ENCODE measurements at regions not wholly inside any gene's neighbourhood (a gene's known extent, or its start where the extent isn't known, plus 50 kb on each side); places are given as distances from the start of the nearest gene placed in this dataset.
A peak's percentile ranks its signal among the peaks of the same experiment; 100 is the strongest.

DNA sequence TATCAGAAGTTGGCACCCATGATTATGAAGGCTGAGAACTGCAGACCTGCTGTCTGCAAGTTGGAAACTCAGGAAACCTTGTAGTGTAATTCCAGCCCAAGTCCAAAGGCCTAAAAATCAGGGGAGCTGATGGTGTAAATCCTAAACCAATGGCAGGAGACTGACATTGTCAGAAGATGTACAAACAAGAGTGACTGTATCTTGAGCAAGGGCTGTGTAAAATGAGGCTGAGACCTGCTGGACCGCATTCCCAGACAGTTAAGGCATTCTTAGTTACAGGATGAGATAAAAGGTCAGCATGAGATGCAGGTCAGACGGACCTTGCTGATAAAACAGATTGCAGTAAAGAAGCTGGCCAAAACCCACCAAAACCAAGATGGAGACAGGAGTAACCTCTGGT is 147.7 kb downstream of the COG6 start:
- peak; percentile 84 to 87 for DNase-seq
- intact Hi-C loops (cut with micrococcal nuclease; ENCODE audit: unreplicated experiment) = loop anchor here (1.0 to 10.0 kb wide), 2 partner anchors 118 to 968 kb away; partner anchors contain the start of gene MRPS31
- TF ChIP-seq, protein P1, sequence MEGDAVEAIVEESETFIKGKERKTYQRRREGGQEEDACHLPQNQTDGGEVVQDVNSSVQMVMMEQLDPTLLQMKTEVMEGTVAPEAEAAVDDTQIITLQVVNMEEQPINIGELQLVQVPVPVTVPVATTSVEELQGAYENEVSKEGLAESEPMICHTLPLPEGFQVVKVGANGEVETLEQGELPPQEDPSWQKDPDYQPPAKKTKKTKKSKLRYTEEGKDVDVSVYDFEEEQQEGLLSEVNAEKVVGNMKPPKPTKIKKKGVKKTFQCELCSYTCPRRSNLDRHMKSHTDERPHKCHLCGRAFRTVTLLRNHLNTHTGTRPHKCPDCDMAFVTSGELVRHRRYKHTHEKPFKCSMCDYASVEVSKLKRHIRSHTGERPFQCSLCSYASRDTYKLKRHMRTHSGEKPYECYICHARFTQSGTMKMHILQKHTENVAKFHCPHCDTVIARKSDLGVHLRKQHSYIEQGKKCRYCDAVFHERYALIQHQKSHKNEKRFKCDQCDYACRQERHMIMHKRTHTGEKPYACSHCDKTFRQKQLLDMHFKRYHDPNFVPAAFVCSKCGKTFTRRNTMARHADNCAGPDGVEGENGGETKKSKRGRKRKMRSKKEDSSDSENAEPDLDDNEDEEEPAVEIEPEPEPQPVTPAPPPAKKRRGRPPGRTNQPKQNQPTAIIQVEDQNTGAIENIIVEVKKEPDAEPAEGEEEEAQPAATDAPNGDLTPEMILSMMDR (IDR thresholded peaks at IDR 0.05; ENCODE audit: insufficient read depth in 1 of 2, low read depth in 1 of 2, low read length in 1 of 2, severe bottlenecking in 1 of 2, unreplicated experiment in 1 of 2) = no peak
- POLR2A ChIA-PET = no interaction called here
- Histone ChIP-seq H3K27me3 (replicated peaks; ENCODE audit: control insufficient read depth, insufficient read depth, low read length) (no peaks in the 10 kb centered on the region), H3K4me1 (peaks cover 14% of the 10 kb centered on the region), H3K9me3 (peaks cover 5% of the 10 kb centered on the region), H3K4me3 (ENCODE audit: low read depth, low read length) (no peak overlapping the region), H3K36me3 (ENCODE audit: control insufficient read depth, insufficient read depth, low read length) (no peaks in the 10 kb centered on the region)
- no peaks in the 10 kb centered on the region for H3K36me3 Mint-ChIP-seq (ENCODE audit: insufficient read depth, unreplicated experiment)
- no peak overlapping the region for H3K4me3 Mint-ChIP-seq (ENCODE audit: unreplicated experiment)
- peaks cover 26% of the 10 kb centered on the region for H3K9me3 Mint-ChIP-seq (ENCODE audit: unreplicated experiment)
- BruUV-seq (replicated peaks) = no TSS peak
- H3K27ac Mint-ChIP-seq (ENCODE audit: unreplicated experiment) = peak overlapping the region; percentile 74
- no peaks in the 10 kb centered on the region for H3K27me3 Mint-ChIP-seq (ENCODE audit: insufficient read depth, unreplicated experiment)
- CTCF ChIA-PET = no interaction called here
- H3K4me1 Mint-ChIP-seq (ENCODE audit: low read depth, unreplicated experiment) = peaks cover 29% of the 10 kb centered on the region

DNA sequence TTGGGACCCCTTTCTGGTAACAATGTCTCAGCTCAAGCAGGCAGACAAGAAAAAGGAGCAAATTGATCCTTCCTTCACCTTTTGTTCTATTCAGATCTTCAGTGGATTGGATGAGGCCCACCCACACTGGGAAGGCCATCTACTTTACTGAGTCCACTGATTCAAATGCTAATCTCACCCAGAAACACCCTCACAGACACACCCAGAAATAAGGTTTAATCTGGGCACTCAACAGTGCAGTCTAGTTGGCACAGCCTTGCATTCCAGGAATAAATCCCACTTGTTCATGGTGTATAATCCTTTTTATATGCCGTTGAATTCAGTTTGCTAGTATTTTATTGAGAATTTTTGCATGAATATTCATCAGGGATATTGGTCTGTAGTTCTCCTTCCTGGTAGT is 148.4 kb downstream of the COG6 start:
- BruUV-seq (replicated peaks) = no TSS peak
- CTCF ChIA-PET = no interaction called here

DNA sequence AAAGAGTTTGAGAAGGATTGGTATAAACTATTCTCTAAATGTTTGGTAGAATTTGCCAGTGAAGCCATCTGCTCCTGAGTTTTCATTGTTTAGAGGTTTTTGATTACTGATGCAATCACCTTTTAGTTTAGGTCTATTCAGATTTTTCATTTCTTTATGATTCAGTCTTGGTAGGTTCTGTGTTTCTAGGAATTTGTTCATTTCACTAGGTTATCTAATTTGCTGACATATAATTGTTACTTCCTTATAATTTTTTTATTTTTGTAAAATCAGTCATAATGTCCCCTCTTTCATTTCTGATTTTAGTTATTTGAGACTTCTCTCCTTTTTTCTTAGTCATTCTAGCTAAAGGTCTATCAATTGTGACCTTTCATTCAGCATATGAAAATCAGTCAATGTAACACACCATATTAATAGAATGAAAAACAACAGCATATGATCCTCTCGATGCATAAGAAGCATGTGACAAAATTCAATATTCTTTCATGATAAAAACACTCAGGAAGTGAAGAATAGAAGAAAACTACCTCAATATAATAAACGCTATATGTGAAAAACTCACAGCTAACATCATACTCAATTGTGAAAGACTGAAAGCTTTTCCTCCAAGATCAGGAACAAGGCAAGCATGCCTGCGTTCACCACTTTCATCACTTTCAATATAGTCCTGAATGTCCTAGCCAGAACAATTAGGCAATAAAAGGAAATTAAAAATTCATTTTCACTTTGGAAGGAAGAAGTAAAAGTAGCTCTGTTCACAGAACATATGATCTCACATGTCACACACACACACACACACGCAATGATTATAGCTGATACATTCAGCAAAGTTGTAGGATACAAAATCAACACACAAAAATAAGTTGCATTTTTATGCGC is 149.1 kb downstream of the COG6 start:
- CTCF ChIA-PET = interaction anchor here (0.6 kb wide), 1 partner anchor 537 kb away, joined by 3 read pairs; no protein-coding TSS in a partner anchor
- peaks cover 29% of the 10 kb centered on the region for H3K4me1 Mint-ChIP-seq (ENCODE audit: low read depth, unreplicated experiment)
- no peaks in the 10 kb centered on the region for H3K27me3 ChIP-seq (replicated peaks; ENCODE audit: control insufficient read depth, insufficient read depth, low read length)
- peak overlapping the region; percentile 22 for H3K27ac Mint-ChIP-seq (ENCODE audit: unreplicated experiment)
- peaks cover 26% of the 10 kb centered on the region for H3K9me3 Mint-ChIP-seq (ENCODE audit: unreplicated experiment)
- H3K4me3 Mint-ChIP-seq (ENCODE audit: unreplicated experiment) = no peak overlapping the region
- BruUV-seq (replicated peaks) = no TSS peak
- H3K9me3 ChIP-seq = peaks cover 5% of the 10 kb centered on the region
- H3K36me3 ChIP-seq (ENCODE audit: control insufficient read depth, insufficient read depth, low read length) = no peaks in the 10 kb centered on the region
- intact Hi-C loops (cut with micrococcal nuclease; ENCODE audit: unreplicated experiment) = loop anchor here (10.0 kb wide), 1 partner anchor 120 kb away; no protein-coding TSS in a partner anchor
- H3K27me3 Mint-ChIP-seq (ENCODE audit: insufficient read depth, unreplicated experiment) = no peaks in the 10 kb centered on the region
- peaks cover 14% of the 10 kb centered on the region for H3K4me1 ChIP-seq
- DNase-seq = no peak
- TF ChIP-seq, protein P1 (IDR thresholded peaks at IDR 0.05; ENCODE audit: insufficient read depth in 1 of 2, low read depth in 1 of 2, low read length in 1 of 2, severe bottlenecking in 1 of 2, unreplicated experiment in 1 of 2) = no peak
- no peak overlapping the region for H3K4me3 ChIP-seq (ENCODE audit: low read depth, low read length)
- no peaks in the 10 kb centered on the region for H3K36me3 Mint-ChIP-seq (ENCODE audit: insufficient read depth, unreplicated experiment)
- POLR2A ChIA-PET = no interaction called here

More for the DNA sequence above, 148.4 kb downstream of the COG6 start:
- Mint-ChIP-seq H3K36me3 (ENCODE audit: insufficient read depth, unreplicated experiment) (no peaks in the 10 kb centered on the region), H3K4me3 (ENCODE audit: unreplicated experiment) (peak overlapping the region; percentile 21), H3K27me3 (ENCODE audit: insufficient read depth, unreplicated experiment) (no peaks in the 10 kb centered on the region), H3K27ac (ENCODE audit: unreplicated experiment) (peak overlapping the region; percentile 74), H3K4me1 (ENCODE audit: low read depth, unreplicated experiment) (peaks cover 29% of the 10 kb centered on the region), H3K9me3 (ENCODE audit: unreplicated experiment) (peaks cover 26% of the 10 kb centered on the region)
- H3K4me1 ChIP-seq = peaks cover 14% of the 10 kb centered on the region
- no peaks in the 10 kb centered on the region for H3K36me3 ChIP-seq (ENCODE audit: control insufficient read depth, insufficient read depth, low read length)
- no peaks in the 10 kb centered on the region for H3K27me3 ChIP-seq (replicated peaks; ENCODE audit: control insufficient read depth, insufficient read depth, low read length)
- peaks cover 5% of the 10 kb centered on the region for H3K9me3 ChIP-seq
- TF ChIP-seq, protein P1 (IDR thresholded peaks at IDR 0.05; ENCODE audit: insufficient read depth in 1 of 2, low read depth in 1 of 2, low read length in 1 of 2, severe bottlenecking in 1 of 2, unreplicated experiment in 1 of 2) = no peak
- intact Hi-C loops (cut with micrococcal nuclease; ENCODE audit: unreplicated experiment) = loop anchor here (1.0 to 10.0 kb wide), 2 partner anchors 119 to 967 kb away; partner anchors contain the start of gene MRPS31
- POLR2A ChIA-PET = no interaction called here
- DNase-seq = no peak
- H3K4me3 ChIP-seq (ENCODE audit: low read depth, low read length) = no peak overlapping the region

Measured in Caco-2 (cell line).